Frontal cortex (tissue), 3 donors: ENCODE measurements at regions not wholly inside any gene's neighbourhood (a gene's known extent, or its start where the extent isn't known, plus 50 kb on each side); places are given as distances from the start of the nearest gene placed in this dataset.
"Not testable (repeated sequence)": the region's sequence is repeated elsewhere in the genome, so short reads cannot be mapped to it uniquely, and the experiment has no call there.

ENCODE experiments used
- DNase-seq, 2 donors: peaks; one replicate each; pipeline ENCODE4 v3.0.0; 2012; ENCODE audit warnings: low spot score in 2 of 2
- FAIRE-seq: peaks from 2 replicates; lab custom pipeline; 2012; peaks lifted over from hg19 to GRCh38; lab: Jason Lieb, UNC
- donor health status: control.
- donor health status: control.
- donor health status: control.

DNA sequence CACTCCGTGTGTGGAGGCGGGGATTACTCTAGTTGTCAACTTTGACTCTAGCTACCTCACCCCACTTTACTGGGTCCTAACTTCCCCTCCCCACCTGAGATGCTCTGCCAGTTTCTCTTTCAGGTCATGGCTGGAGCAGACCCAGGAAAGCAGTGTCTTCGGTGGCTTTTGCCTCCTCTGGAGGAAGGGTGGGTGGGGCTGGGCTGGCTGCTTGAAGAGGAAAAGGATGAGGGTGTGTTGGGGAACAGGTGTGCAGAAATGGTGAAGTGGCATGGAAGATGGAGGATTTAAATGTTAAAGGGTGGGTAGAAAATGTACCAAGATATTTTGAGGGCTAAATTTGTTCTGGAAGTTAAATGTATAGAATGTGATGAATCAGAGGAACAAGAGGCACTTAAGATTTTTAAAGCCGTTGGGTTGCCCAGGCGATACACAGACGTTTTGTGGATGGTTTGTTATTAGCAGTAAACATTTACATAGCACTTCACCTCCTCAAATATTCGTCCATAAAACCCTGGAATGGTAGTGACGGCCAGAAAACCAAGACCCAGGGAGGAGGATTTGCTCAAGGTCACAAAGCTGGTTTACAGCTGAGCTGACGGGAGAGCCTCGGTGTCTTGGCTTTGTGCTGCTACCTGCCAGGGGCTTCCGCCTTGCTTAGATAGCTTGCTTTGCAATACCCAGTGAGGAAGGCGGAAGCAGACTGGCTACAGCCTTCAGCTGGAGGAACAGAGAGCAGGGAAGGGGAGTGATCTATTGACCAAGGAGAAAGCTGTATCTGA, 72.2 kb upstream of the PRMT8 start:
- FAIRE-seq, result no peak

DNA sequence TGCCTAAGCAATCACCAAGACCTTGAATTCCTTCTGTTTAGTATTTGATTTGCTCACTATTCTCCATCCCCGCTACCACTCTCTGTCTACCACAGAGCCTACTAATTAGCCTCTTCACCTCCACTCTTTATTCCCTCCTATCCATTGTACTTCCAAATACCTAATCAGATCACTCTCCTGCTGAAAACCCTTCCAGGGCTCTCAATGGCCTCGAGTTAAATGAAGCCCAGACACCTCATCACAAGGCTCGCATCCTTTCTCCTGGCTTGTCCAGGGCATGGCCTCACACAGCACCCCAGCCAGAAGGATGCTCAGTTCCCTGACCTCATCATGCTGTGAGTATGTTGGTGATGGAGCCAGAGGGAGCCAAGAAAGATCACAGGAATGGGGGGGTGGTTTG, 71.4 kb upstream of the PRMT8 start:
- FAIRE-seq (no peak), DNase-seq (no peak)

More for the DNA sequence above, 72.2 kb upstream of the PRMT8 start:
- DNase-seq, result no peak

DNA sequence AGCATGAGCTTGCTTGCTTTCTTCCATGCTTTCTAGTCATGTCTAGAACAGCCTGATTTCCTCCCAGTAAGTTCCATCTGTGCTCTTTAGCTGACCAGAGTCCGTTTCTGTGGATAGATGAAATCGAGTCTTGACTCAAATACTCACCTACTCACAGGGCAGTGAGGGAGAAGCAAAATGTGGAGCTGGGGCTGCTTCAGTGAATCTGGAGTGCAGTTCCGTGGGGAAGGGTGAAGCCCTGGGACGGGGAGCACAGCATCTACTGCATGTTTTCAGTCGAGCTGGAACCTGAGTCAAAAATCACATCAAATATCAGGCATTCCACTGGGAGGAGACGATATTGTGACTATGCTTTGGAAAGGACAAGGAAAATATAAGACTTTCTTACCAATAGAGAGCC, 70.3 kb upstream of the PRMT8 start:
- no peak for FAIRE-seq
- DNase-seq, result no peak

DNA sequence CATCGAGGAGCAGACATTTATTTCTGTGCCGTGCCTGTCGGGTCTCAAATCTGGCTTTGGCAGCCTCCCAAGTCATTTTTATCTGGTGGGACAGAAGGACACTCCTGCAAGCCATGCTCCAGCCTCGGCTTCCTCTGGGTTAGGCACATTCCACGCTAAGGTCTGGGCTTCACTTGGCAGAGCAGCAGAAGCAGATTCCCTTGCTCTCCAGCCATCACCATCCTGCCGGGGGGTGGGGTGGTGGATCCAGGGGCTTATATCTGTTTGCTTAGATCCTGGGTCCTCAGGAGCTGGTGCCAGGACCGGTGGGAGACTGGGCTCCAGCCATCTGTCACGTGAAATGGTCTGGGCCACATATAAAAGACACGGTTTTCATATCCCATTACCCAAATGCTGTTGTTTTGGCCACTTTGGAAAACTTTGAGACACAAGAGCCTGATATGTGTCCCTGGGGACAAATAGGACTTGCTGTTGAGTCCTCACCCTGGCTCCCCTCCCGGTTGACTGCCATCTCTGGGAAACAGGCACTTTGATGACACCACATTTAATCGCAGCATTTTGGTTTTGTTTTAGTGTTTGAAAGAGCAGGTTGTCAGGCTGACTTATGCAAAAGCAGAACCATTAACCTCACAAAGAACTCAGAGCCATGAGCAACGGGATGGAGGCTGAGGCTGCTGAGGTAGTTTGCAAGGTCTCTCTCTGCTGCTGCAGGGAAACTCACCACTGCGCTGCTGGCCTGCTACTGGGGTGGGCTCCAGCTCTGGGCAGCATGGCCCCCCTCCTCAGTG, 69.6 kb upstream of the PRMT8 start:
- DNase-seq, result no peak

DNA sequence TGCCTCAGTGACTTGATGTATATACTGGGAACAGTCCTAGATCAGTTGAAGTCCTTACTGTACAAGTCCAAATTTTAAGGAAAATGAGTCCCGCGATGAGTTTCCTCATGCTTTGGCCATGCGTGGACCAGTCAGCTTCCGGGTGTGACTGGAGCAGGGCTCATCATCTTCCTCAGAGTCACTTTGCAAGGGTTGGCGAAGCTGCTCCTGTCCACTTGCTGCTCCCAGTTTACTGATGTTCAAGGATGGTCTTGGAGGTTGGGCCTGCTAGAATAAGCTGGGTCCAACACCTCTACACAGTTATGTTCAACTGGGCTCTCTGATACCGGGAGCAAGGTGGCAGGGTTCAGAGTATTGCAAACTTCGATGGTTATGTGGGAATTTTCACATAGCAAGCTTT, 66.2 kb upstream of the PRMT8 start:
- not testable (repeated sequence) for FAIRE-seq, DNase-seq

More for the DNA sequence above, 69.6 kb upstream of the PRMT8 start:
- no peak for FAIRE-seq

DNA sequence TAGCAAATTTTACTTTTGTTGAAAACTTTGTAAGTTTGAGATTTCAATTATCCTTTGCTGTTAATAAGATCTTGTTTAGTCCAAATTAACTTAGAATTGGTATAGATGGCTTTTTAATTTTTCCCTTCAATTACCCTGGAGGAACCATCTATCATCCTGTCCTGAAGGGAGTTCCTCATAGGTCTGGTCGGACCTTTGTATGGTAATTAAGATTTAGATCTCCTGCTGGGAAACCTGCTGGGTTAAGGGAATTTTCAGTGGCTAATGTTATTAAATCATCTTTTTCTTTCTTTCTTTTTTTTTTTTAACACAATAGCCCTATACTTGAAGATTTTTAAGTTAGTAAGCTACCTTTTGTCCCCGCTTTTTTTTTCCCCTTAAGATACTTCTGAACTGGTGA, 63.0 kb upstream of the PRMT8 start:
- FAIRE-seq (no peak), DNase-seq (no peak)

DNA sequence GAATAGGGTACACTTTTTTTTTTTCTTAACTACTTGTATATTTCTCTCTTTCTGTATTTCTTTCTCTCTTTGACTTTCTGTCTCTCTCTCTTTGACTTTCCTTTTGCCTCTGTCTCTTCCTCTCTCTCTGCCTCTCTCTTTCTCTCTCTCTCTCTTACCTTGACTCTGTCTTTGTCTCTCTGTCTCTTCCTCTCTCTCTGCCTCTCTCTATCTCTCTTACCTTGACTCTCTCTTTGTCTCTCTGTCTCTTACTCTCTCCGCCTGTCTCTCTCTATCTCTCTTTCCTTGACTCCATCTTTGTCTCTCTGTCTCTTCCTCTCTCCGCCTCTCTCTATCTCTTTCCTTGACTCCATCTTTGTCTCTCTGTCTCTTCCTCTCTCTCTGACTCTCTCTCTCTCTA, 62.4 kb upstream of the PRMT8 start:
- DNase-seq, result no peak
- FAIRE-seq, result no peak

DNA sequence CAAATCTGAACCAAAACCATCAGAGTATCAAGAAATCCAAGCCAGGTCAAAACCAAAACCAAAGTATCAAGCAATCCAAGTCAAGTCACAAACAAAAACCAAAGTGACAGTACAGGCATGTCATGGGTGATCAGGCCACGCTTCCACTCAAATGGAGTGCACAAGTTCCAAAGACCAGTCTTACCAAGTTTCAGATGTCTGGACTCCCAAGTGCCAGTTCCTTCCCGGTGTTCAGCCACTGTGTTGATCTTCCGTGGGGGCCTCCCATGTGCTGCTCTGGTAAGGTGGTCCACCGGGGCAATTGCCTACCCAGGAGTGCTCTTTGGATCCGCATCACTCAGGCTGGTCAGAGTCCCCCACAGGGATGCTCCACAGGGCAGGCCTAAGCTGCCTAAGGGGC, 61.5 kb upstream of the PRMT8 start:
- FAIRE-seq, DNase-seq: not testable (repeated sequence)

DNA sequence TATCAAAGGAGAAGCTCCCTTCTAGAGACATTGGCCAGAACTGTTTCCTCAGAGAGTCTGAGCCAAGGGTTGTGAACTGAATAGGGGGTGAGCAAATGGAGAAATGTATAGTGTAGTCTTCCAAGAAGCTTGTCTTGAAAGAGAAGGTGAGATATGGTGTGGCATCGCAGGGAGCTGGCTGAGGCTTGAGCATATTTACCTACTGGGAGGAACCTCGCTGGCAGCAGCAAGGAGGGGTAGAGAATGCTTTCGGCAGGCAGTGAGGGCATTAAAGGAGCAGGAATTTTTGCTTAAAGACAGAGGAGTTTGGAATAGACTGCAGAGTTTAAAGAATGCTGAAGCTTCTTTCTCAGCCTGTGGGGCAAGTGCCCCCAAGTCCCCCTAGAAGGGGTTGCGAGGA, 59.3 kb upstream of the PRMT8 start:
- no peak for DNase-seq
- FAIRE-seq, result no peak

DNA sequence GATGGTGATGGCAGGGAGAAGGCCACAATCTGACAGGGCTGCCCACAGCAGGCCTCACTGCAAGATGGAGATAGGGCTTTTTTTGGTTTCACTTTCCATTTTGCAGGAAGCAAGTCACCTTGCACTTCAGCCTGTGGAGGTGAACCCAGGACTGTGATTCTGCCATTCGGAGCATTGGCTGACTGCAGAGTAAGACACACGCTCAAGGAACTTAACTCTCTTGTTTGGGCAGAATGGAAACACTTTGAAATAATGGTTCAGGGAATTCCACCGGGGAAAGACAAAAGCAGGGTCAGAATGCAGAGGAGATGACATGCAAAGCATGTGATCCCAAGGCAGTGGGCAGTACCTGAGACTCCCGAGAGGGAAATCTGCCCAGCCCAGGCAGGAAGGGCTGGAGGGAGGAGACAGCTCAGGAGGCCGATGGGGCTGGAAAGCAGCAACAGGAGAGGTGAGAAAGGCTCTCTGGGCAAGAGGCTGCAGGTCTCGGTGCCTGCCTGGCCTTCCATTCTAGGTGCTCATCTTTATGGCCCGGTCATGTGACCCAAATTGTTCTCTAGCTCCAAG, 58.7 kb upstream of the PRMT8 start:
- FAIRE-seq (no peak), DNase-seq (no peak)

DNA sequence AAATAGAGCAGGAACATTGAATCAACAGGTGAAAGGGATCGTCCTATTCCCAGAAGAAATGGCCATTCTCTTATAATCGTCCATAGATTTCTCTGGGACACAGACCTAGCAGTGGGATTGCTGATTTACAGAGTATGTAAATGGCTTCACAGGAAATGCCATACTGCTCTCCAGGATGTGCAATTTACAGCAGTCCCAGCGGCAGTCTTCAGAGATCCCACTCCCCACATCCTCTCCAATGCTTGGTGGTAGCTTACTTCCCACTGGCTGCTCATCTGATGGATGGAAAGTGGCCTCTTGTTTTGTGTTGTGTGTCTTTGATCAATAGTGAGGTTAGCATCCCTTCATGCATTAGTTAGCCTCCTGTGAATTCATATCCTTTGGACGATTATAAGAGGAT, 58.1 kb upstream of the PRMT8 start:
- FAIRE-seq, result no peak
- DNase-seq, result no peak

DNA sequence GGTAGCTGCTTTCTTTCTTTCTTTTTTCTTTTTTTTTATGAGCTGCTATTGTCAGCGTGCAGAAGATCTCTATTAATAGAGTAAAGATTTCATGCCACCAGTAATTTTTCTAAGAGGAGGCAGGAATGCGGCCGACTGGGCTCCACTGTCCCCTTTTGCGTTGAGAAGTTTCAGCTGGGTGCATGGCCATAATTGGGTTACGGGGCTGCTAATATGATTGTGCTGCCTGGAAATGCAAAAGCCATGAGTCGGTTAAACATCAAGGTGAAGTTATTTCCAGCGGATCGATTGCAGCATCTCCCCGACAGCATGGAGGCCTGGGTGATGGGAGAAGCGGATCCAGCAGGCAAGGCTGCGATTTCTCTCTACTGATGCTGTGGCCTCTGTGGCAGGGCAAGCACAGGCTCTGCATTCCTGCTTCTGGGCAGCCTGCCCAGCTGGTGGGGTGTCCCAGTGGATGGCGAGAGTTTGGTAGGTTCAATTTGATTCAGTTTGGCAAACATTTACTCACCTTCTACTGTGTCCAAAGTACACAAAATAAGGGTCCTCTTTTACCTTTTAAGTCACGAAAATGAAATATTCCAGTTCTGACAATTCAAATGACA, 54.4 kb upstream of the PRMT8 start:
- DNase-seq (no peak), FAIRE-seq (no peak)

DNA sequence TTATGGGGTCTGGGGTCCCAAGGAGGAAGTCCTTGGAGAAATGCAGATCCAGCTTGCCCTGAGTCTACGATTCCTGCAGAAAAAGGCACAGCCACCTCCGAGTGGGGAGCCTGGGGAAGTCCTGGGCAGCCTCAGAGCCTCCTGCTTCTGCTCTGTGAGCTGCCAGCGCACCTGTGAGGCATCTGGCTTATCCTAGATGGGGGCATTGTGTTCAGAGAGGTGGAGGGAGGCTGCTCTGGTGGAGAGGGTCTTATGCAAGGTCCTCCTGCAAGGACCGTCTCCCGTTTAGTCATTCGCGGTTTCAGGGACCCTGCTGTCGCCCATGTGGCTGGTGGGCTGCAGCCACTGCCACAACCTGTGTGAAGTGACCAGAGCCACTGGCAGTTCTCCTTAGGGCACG, 53.0 kb upstream of the PRMT8 start:
- no peak for DNase-seq
- FAIRE-seq, result no peak

DNA sequence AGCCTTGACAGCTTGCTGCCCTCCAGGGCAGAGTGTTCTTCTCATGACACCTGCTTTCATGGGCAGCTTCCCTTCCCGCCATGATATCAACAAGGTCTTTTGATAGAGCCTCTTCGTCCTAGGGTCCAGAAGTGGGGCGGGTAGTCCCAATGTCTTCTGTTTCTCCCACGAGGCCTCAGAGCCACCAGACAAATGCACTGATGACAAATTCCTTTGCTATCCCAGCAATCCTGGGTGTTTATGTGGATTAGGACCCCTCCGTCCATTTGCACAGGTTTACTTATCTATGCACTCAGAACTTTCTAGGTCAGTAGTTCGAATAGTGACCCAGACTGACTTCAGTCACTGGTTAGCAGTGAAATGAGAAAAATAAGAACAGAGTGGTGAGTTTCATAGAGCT, 52.6 kb upstream of the PRMT8 start:
- DNase-seq (no peak), FAIRE-seq (no peak)
